HG03196 (cell line): ENCODE measurements at regions not wholly inside any gene's neighbourhood (a gene's known extent, or its start where the extent isn't known, plus 50 kb on each side); places are given as distances from the start of the nearest gene placed in this dataset.
A peak's percentile ranks its signal among the peaks of the same experiment; 100 is the strongest.

Experiments used
- ATAC-seq: cut with Tn5 transposase; IDR thresholded peaks from one replicate; pipeline ENCODE4 v1.9.1; 2021; ENCODE audit not compliant: unreplicated experiment

DNA sequence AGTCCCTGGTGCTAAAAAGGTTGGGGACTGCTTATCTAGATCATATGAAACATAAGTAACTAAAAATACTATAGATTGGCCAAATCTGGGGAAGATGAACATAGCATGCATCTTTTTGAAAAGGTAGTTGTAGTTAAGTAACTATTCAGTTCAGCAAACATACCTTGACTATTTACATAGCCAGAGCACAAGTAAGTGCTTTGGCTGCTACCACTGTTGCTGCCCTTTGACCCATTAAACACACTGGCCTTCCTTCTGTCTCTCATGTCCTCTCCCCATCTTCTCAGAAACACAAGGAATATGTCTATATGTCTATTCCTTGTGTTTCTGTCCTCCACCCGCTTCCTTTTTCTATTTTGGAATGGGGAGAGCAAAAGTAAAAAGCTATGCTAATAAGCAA is 87.9 kb upstream of the SPRY1 start:
- no peak for ATAC-seq

GRCh38 chr4:123312116-123312515 is 84.5 kb upstream of the SPRY1 start:
- ATAC-seq, result no peak

GRCh38 chr4:123312951-123313592 is 83.5 kb upstream of the SPRY1 start:
- ATAC-seq, result no peak

GRCh38 chr4:123315617-123316016 is 81.0 kb upstream of the SPRY1 start:
- ATAC-seq, result no peak

DNA sequence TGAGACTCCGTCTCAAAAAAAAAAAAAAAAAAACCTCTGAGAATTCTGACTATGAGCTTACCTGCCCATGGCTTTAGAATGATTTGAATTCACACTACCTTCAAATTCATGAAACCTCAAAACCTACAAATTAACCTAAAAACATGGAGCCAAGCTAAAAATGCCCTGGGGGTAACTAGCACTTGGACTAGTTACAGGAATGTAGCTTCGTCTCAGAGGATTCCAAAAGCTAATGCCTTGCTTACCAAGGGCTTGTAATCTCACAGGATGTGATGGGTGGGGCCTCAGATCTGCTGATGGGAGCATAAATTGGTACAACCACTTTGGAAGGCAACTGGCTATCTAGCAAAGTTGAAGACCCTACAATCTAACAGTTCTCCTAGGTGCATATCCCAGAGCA is 79.4 kb upstream of the SPRY1 start:
- ATAC-seq, result no peak

DNA sequence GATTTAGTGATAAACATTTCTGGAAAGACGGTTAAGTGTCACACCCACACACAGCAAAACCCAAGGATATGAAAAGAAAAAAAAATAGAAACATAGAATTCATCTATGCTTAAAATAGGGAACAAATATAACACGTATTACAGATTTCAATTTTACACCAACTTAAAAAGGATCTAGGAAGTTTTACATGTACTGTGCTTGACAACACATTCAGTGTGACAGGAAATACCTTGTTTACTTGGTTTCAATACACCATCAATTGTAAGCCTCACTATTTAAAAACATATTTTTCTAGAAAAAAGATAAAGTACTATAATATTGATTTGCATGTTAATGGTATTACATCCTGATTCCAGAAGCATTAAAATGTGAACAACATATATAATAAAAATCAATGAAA is 77.0 kb upstream of the SPRY1 start:
- ATAC-seq, result no peak

- ATAC-seq, result no peak
These were observed 72.6 kb upstream of the SPRY1 start for GRCh38 chr4:123323998-123324397.

DNA sequence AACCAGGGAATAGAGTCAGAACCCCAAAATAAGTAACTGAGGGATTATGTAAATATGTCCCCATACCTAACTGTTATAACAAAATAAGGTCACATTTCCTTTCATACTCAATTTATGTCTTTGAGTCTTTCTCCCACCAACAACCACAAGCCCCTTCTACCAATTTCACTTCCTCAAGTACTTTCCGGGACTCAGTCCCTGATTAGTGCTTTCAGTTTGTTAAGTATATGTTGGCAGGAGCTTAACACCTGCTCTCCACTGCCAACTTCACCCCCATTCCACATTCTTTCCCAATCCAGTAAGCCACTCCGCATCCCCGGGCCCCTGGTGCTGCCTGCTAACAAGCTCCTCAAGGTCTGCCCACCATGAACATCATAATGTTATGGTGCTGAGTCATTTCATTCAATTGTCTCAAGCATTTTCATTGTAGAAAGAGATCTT is 71.3 kb upstream of the SPRY1 start:
- peak; percentile 98 for ATAC-seq

DNA sequence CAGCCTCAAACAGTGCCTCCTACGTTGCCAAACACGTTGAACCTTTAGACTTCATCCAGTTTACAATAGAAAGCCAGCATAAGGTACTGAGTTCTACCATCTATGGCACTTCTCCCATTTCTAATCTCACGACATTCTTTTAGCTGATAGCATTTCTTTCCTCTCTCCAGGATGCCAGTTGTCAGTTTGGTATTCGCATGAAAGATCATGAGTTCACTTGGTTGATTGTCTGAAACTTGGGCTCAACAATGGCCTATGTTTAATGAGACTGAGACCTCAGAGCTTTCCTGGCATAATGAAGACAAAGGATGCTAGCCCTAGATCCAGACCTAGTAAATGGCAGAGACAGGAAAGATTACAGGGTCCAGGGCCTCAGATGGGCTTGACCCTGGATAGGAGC is 69.2 kb upstream of the SPRY1 start:
- no peak for ATAC-seq

DNA sequence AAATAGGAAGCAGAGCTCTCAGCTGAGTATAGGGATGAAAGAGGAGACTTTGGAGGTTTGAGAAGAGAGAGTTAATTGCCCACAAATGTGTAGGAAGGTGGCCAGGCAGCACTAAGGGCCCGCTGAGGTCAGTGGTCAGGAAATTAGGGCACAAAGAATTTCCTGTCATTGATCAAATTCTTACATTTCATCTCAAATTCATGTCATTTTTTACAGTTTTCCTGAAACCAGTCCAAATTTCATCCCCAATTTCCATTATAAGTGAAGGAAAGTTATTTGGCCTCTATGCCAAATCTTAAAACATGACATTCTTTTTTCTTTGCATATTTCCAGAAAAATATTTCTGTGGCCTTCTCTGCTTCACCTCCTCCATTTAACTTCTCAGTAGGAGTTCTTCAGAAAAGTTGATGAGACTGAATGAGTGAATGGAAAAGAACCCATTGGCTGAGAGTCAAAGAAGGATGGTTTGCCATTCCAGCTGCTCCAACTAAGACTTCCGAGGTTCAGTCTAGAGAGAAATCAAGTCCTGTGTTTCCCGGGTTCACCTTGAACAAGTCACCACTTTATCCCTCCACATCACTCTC is 68.7 kb upstream of the SPRY1 start:
- no peak for ATAC-seq

DNA sequence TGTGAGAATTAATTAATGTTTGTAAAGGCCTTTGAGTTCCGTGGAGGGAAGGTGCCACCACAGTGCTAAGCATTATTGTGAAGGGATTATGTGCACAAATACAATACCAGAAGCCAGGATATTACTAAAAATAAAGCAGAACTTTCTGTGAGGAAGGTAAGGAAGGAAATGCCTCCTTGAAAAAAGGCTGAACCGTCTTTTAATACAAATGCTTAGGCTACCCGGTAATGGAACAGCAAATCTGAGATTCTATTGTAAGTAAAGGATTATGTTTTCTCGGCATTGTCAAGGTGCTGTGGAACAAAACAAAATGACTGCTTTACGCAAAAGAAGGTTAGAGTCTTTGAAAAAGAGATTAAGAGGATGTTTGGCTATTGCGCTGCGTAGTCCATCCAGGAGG is 57.9 kb upstream of the SPRY1 start:
- no peak for ATAC-seq

GRCh38 chr4:123339507-123340380 is 56.9 kb upstream of the SPRY1 start:
- ATAC-seq, result no peak

DNA sequence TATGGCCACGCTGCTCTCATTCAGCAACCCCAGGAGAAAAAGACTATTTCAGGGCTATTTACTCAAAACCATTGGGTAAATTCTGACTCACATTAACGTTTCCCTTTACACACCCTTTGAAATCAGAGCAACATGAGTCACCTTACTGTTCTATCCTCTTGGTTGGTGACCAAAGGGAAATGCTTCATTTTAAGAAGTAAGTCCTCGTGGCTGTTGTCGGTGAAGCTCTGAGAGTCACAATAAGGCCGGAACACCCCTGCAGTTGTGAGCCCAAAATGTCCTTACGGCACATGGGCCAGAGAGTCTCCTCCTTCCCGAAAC is 56.3 kb upstream of the SPRY1 start:
- no peak for ATAC-seq

DNA sequence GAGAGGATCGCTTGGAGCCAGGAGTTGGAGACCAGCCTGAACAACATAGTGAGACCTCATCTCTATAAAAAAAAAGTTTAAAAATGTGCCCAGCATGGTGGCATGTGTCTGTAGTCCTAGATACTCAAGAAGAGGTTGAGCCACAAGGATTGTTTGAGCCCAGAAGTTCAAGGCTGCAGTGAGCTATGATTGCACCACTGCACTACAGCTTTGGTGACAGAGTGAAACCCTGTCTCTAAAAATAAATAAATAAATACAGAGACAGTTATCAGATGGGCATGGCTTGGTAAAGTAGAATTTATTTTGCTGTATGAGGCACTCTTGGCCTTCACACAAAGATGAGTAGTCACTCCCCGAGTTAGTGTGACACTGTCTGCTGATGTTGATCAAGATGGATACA is 54.1 kb upstream of the SPRY1 start:
- ATAC-seq, result no peak

- no peak for ATAC-seq
These were observed 53.1 kb upstream of the SPRY1 start for GRCh38 chr4:123343400-123344041.

DNA sequence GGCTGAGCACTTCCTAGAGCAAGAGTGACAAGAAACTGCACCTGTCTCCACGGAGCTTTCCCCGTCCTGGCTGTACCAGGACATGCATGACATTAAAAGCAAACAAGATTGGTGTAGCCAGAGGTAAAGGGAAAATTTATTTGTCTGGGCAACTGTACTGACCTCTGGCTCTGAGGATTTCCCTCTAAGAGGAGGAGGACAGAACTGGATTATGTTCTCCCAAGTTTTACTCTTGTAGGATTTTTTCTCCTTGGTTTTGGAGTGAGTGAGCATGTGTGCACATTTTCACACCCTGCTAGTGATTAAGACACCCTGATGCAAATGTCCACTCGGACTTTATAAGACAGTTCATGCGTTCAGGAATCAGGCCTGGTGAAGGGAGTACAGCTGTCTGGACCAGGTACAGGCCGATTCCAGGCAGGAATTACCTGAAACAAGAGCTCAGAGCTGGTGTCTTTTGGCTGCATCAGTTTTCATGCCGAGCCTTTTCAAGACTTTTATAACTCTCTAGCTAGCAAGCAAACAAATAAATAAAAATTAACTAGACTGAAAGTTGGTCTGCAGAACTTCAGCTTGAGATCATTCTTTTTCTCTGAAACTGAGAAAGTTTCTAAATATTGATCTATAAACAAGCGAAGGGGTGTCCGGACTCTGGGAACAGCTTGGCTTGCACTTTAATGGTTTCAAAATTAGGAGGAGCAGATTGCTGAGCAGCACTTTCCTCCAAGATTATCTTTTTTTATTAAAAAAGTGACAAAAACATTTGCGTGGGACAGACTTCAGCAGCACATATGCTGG is 51.3 kb upstream of the SPRY1 start:
- ATAC-seq, result no peak

DNA sequence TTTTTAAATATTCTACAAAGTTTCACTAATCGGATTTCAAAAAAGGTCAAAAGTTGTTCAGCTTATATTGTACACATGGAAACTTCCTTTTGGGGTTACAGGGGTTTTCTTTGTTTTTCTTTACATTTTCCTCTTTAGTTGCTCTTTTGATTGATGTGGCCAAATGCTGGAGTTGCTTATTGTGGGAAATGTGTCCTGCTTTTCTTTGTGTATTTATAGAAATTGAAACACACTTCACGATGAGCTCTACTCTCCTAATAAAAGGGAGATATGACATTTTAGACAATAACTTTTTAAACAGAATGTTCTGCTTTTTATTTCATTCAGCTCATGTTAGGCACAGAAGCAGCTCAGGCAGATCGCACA is 50.7 kb upstream of the SPRY1 start:
- no peak for ATAC-seq

- peak; percentile 32 for ATAC-seq
These were observed 50.2 kb upstream of the SPRY1 start for GRCh38 chr4:123346330-123346940.
